ENCODE measurements at regions not wholly inside any gene's neighbourhood (a gene's known extent, or its start where the extent isn't known, plus 50 kb on each side); places are given as distances from the start of the nearest gene placed in this dataset.

DNA sequence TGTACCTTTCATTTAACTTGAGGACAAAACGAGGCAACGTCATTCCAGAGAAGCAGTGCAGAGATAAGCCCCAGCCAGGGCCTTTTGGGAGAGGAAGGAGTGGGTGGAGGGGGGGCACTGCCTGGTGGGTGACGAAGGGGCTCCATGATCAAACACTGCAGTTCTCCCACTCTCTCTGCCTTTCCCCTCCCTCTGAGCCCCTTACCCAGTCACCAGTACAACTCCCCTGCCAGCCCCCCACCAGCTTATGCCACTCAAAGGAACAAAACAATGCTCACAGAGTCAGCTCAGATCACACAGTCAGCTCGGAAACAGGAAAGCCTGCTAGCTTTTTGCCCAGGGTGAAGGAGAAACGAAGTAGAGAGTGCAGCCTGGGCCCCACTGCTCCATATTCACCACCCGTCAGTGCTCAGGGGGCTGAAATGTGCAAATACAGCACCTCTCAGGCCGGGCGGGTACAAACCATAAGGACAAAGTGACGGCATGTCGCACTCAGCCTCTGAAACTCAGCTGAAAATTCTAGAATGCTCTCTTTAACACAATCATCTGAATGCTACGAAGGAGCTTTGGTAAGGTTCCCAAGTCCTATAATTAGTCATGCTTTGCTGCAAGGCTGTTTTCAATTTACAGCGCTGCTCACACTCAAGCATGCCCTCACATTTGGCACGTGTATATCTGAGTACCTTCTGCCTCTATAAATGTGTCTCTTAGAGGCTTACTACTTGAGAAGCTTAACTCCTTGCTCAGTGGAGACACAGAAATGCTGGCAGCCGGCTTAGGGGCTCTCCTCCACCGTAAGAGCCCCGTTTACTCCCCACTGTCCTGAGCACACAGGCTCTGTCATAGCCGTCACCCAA, 65.8 kb upstream of the RAB4A start:
- TF ChIP-seq POLR2A (IDR thresholded peaks at IDR 0.05), result no peak
- TF ChIP-seq, protein P1, sequence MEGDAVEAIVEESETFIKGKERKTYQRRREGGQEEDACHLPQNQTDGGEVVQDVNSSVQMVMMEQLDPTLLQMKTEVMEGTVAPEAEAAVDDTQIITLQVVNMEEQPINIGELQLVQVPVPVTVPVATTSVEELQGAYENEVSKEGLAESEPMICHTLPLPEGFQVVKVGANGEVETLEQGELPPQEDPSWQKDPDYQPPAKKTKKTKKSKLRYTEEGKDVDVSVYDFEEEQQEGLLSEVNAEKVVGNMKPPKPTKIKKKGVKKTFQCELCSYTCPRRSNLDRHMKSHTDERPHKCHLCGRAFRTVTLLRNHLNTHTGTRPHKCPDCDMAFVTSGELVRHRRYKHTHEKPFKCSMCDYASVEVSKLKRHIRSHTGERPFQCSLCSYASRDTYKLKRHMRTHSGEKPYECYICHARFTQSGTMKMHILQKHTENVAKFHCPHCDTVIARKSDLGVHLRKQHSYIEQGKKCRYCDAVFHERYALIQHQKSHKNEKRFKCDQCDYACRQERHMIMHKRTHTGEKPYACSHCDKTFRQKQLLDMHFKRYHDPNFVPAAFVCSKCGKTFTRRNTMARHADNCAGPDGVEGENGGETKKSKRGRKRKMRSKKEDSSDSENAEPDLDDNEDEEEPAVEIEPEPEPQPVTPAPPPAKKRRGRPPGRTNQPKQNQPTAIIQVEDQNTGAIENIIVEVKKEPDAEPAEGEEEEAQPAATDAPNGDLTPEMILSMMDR (IDR thresholded peaks at IDR 0.05), result no peak

Data from prostate gland (tissue), 2 donors.